Body of pancreas (tissue), 4 donors: ENCODE measurements at regions not wholly inside any gene's neighbourhood (a gene's known extent, or its start where the extent isn't known, plus 50 kb on each side); places are given as distances from the start of the nearest gene placed in this dataset.

ENCODE experiments used
- ATAC-seq: fragments of 150-250 bp; one replicate; pipeline ENCODE4 v1.9.1; 2016
- DNase-seq, 4 donors: peaks; one replicate each; pipeline ENCODE4 v3.0.0-alpha.2; 2019
- H3K27ac ChIP-seq, 4 donors: fragments of 200-600 bp; sonication (generic); 1 replicate in 3 of 4; 2 replicates in 1 of 4; pipeline versions ENCODE4 v1.5.1 to v1.6.1; 2016 to 2019; ENCODE audit warnings: mild to moderate bottlenecking in 1 of 4, mixed read lengths in 1 of 4, moderate library complexity in 1 of 4
- H3K27me3 ChIP-seq, 2 donors: fragments of 200-600 bp; sonication (generic); one replicate each; pipeline ENCODE4 v1.6.0; 2016; ENCODE audit warnings: mild to moderate bottlenecking in 1 of 2
- H3K36me3 ChIP-seq, 2 donors: fragments of 200-600 bp; sonication (generic); replicated peaks in 1 of 2; 2 replicates each; pipeline ENCODE4 v1.5.1; 2016; ENCODE audit warnings: low read depth in 2 of 2; ENCODE audit not compliant: insufficient read depth in 1 of 2
- H3K4me1 ChIP-seq: fragments of 200-600 bp; sonication (generic); one replicate; pipeline ENCODE4 v1.6.0; 2016
- H3K4me3 ChIP-seq, 2 donors: fragments of 200-600 bp; sonication (generic); 1 replicate in 1 of 2; 2 replicates in 1 of 2; pipeline ENCODE4 v1.5.1; 2016 to 2019
- H3K9me3 ChIP-seq, 3 donors: fragments of 200-600 bp; sonication (generic); 1 replicate in 2 of 3; 2 replicates in 1 of 3; pipeline ENCODE4 v1.5.1; 2016
- CTCF ChIP-seq, 7 experiments: fragments of 450-650 bp in 4 of 7; fragments of 200-600 bp in 3 of 7; sonication (generic) in 3 of 7; IDR thresholded peaks; one replicate each; pipeline ENCODE4 v1.5.1; 2016 to 2019; ENCODE audit warnings: antibody characterized with exemption in 7 of 7
- POLR2A ChIP-seq, 3 donors: fragments of 450-650 bp; IDR thresholded peaks; one replicate each; pipeline ENCODE4 v1.6.1; 2016; ENCODE audit warnings: antibody characterized with exemption in 3 of 3, mild to moderate bottlenecking in 2 of 3
- WGBS, 2 donors: methylation state at CpG; one replicate each; pipeline ENCODE4 v1.1.5; 2017; 5-methylcytosine and 5-hydroxymethylcytosine counted together
- intact Hi-C: fragments of 100-400 bp; cut with DNase I; formaldehyde crosslinking; loops from one replicate; pipeline ENCODE4 v1.15.1; 2023

DNA sequence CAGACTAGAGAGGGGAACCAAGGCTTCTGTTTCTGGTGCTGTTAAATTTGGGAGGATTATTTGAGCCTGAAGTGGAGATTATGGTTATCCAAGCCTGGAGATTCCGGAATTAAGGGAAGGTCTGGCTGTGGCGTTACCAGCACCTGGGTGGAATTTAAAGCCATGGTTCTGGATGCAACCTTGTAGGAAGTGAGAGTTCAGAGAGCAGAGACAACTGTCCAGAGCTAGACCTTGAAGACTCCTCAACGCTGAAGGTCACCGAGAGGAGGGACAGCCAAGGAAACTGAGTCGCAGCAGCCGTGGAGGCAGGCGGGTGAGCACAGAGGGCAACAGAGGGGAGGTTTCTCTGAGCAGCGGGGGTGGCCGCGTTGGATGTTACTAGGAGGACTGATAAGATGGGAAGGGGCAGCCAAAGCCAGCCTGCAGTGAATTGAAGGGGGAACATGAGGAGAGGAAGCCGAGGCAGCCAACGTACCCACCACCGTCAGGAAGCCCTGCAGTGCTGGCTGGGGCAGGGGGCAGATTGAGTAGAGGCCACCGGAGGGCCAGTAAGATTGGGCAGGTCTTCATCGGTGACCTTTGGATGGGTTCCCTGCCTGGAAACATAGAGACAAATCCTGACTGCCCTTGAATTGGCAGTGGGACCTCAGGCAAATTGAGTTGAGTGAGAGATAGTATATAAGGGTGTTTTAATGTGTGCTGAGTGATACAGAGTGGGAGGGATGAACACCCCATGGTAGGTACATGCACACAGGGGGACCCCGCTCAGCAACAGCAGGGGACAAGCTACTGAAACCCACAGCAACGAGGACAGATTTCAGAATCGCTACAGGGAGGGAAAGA is 90.3 kb downstream of the SNX5 start:
- Histone ChIP-seq H3K27me3 (no peaks in the 10 kb centered on the region), H3K4me1 (peaks cover 33% of the 10 kb centered on the region), H3K27ac (no peak overlapping the region), H3K36me3 (no peaks in the 10 kb centered on the region), H3K4me3 (no peak overlapping the region), H3K9me3 (no peaks in the 10 kb centered on the region)
- DNase-seq (no peak), ATAC-seq (no peak)
- no peak for TF ChIP-seq CTCF (IDR thresholded peaks at IDR 0.05)
- TF ChIP-seq POLR2A (IDR thresholded peaks at IDR 0.05): no peak
- 84 to 88% methylated on average over 18 of the region's 18 CpGs for WGBS, 2 donors
- intact Hi-C loops: no loop called here

GRCh38 chr20:17875981-17876385 is 92.6 kb downstream of the SNX5 start:
- Histone ChIP-seq H3K4me3 (no peak overlapping the region), H3K36me3 (no peaks in the 10 kb centered on the region)

GRCh38 chr20:17875106-17875980 is 93.3 kb downstream of the SNX5 start:
- intact Hi-C loops: no loop called here

More at GRCh38 chr20:17875981-17876385, 92.6 kb downstream of the SNX5 start:
- no peaks in the 10 kb centered on the region for H3K27me3 ChIP-seq
- DNase-seq: peak in 1 of 4 donors; percentile 36
- WGBS, 2 donors: 49 to 68% methylated on average over 3 to 9 of the region's 10 CpGs
- peaks cover 37% of the 10 kb centered on the region for H3K4me1 ChIP-seq
- H3K27ac ChIP-seq: peak overlapping the region; percentile 61 to 89 (median 84)
- no peaks in the 10 kb centered on the region for H3K9me3 ChIP-seq
- intact Hi-C loops: no loop called here
- ATAC-seq: no peak
- no peak for TF ChIP-seq CTCF (IDR thresholded peaks at IDR 0.05)
- no peak for TF ChIP-seq POLR2A (IDR thresholded peaks at IDR 0.05)

More at GRCh38 chr20:17875106-17875980, 93.3 kb downstream of the SNX5 start:
- peak; percentile 97 to 99 (median 98) for DNase-seq
- H3K27me3 ChIP-seq: no peaks in the 10 kb centered on the region
- TF ChIP-seq POLR2A (IDR thresholded peaks at IDR 0.05): peak in 1 of 3 donors; percentile 41
- TF ChIP-seq CTCF (IDR thresholded peaks at IDR 0.05): peak in 1 of 7 experiments; percentile 13
- H3K27ac ChIP-seq: peak overlapping the region; percentile 77 to 89 (median 84)
- H3K4me3 ChIP-seq: no peak overlapping the region
- H3K36me3 ChIP-seq: no peaks in the 10 kb centered on the region
- H3K4me1 ChIP-seq: peaks cover 37% of the 10 kb centered on the region
- ATAC-seq: peak; percentile 94
- WGBS, 2 donors: 12 to 13% methylated on average over 15 of the region's 15 CpGs
- H3K9me3 ChIP-seq: no peaks in the 10 kb centered on the region
